ENCODE measurements at regions not wholly inside any gene's neighbourhood (a gene's known extent, or its start where the extent isn't known, plus 50 kb on each side); places are given as distances from the start of the nearest gene placed in this dataset.

- TF ChIP-seq REST (IDR thresholded peaks at IDR 0.05; ENCODE audit: insufficient read depth in 1 of 2, low read depth in 2 of 2, low read length in 1 of 2), result no peak
- TF ChIP-seq, protein P1, sequence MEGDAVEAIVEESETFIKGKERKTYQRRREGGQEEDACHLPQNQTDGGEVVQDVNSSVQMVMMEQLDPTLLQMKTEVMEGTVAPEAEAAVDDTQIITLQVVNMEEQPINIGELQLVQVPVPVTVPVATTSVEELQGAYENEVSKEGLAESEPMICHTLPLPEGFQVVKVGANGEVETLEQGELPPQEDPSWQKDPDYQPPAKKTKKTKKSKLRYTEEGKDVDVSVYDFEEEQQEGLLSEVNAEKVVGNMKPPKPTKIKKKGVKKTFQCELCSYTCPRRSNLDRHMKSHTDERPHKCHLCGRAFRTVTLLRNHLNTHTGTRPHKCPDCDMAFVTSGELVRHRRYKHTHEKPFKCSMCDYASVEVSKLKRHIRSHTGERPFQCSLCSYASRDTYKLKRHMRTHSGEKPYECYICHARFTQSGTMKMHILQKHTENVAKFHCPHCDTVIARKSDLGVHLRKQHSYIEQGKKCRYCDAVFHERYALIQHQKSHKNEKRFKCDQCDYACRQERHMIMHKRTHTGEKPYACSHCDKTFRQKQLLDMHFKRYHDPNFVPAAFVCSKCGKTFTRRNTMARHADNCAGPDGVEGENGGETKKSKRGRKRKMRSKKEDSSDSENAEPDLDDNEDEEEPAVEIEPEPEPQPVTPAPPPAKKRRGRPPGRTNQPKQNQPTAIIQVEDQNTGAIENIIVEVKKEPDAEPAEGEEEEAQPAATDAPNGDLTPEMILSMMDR (IDR thresholded peaks at IDR 0.05), result no peak
- TF ChIP-seq POLR2AphosphoS5 (IDR thresholded peaks at IDR 0.05; ENCODE audit: low read depth, low read length), result no peak
Measured at GRCh38 chr18:27735117-27735516, 441.8 kb downstream of the CDH2 start.

Data from Panc1 (cell line).